ENCODE measurements at regions not wholly inside any gene's neighbourhood (a gene's known extent, or its start where the extent isn't known, plus 50 kb on each side); places are given as distances from the start of the nearest gene placed in this dataset.

DNA sequence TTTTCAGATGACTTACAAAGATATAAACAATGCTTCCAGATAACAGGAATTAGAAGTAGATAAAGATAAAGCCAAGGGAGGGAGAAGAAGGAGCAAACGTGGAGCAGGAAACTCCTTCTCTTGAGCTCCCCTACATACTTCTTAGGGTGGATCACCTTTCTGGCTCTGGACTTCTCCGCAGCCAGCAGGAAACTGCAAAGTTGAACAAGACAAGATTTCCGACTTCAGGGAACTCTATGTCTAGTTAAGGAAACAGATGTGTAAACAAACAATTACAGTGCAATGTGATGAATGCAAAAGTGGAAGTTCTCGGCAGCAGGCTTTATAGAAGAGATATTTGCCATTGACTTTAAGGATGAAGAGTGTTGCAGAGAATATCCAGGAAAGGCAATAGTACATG is 134.0 kb upstream of the MARCKS start:
- TF ChIP-seq CTCF (IDR thresholded peaks at IDR 0.05), result no peak

GRCh38 chr6:113731541-113731940 is 125.6 kb upstream of the MARCKS start:
- TF ChIP-seq CTCF (IDR thresholded peaks at IDR 0.05), result no peak

DNA sequence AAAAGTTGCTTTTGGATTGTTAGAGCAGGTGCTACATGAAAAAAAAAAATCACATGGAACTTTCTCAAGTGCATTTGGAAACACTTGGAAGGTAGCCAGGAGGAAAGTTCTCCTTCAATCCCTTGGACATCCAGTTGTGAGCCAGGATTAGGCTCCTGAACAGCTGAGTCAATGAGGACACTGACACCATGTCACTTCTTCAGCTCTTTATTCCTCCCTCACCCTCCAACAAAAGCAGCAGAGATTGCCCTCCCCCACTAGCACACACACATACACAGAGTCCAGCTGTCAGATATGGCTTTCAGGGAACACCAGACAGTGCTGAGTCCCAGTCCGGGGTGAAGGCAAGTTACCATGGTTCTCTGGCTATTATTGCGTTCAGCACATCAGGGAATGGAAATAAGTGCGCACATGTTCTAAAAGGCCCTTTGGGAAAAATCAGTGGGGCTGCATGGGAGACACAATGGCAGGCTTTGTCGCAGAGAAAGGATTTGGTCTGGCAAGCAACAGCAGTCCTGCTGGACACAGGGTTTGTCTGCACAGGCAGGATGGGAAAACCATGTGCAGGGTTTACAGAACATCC is 124.7 kb upstream of the MARCKS start:
- TF ChIP-seq CTCF (IDR thresholded peaks at IDR 0.05), result no peak

DNA sequence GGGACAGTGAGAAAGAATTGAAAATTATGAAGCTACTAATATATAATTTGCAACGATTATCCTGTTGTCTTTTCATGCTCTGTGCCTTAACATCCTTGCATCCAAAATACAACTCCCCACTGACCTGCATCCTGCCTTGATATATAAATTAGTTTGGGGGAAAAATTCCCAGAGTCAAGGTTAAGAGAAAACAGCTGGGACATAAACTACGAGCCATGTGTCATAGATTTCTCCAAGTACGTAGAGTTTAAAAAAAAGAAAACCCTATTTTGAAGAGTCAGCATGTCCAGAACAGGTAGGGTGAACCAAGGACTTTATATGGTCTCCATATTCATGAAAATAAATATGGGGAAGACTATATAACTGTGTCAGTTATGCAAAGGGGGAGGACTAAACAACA is 123.8 kb upstream of the MARCKS start:
- no peak for TF ChIP-seq CTCF (IDR thresholded peaks at IDR 0.05)

DNA sequence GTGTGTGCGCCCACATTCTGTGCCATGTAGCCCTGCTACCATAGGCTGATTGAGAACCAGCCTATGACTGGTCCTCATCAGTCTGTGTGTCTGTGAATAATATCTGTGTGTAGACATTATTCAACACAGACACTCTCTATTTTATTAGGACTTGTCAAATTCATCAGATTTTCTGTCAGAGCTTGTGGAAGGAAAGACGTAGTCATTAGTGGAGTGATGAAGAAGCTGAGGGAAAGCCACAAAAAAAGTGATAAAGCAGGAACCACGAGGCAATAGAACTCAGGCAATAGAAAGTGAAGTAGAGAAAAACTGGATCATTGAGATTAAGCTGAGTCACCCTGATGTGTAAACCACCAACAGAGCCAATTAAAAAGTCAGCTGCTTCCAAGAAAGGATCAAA is 122.2 kb upstream of the MARCKS start:
- TF ChIP-seq CTCF (IDR thresholded peaks at IDR 0.05), result no peak

DNA sequence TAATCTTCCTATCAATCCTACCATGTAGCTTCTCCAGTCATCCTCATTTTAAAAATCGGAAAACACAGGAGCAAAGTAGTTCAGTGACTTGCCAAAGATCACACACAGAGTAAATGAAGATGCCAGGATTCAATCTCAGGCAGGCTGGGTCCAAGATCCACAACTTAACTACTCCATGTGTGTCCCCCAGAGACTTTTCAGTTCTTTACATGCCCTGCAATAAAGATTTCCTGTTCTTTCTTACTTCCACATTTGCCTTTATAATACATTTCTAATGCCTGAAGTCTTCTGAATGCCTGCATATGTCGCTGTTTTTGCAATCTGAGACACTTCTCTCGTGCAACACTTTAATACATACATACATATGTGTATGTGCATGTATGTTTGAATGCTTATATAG is 121.7 kb upstream of the MARCKS start:
- TF ChIP-seq CTCF (IDR thresholded peaks at IDR 0.05), result no peak

DNA sequence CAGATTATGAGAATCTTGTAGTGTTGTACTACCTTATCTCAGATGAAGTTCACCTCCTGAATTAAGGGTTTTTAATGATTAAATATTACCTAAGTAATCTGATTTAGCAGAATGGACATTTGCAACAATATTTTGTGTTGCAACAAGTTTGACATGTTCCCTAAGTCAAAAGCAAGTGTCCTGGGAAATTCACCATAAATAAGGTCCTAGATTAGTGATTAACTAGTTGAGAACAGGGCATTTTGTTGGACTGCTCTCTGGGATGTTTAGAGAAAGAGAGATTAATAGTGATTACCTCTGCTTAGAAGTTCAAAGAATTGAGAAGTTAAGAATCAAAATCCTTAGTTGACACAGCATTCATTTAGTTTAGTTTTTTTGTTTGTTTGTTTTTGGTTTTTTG is 120.2 kb upstream of the MARCKS start:
- no peak for TF ChIP-seq CTCF (IDR thresholded peaks at IDR 0.05)

DNA sequence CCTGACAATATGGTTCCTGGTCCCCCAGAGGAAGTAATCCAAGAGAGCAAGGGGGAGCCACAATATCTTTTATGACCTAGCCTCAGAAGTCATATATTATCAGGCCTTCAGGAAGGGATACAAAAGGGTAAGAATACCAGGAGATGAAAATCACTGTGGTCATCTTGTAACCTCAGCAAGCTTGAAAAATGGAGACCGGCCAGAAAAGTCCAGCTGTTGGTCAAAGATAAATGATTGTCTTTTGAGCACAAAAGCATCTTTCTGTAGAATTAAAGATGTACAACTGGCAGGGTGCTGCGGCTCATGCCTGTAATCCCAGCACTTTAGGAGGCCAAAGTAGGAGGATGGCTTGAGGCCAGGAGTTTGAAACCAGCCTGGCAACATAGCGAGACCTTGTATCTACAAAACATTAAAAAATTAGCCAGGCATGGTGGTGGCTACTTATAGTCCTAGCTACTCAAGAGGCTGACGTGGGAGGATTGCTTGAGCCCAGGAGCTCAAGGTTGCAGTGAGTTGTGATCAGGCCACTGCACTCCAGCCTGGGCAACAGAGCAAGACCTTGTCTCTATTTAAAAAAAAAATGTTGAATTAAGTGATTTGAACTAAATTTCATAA is 118.0 kb upstream of the MARCKS start:
- no peak for TF ChIP-seq CTCF (IDR thresholded peaks at IDR 0.05)
